ENCODE measurements at regions not wholly inside any gene's neighbourhood (a gene's known extent, or its start where the extent isn't known, plus 50 kb on each side); places are given as distances from the start of the nearest gene placed in this dataset.
"Not testable (repeated sequence)": the region's sequence is repeated elsewhere in the genome, so short reads cannot be mapped to it uniquely, and the experiment has no call there.

GRCh38 chr9:30356221-30356620 lies 2028.2 kb upstream of the ACO1 start:
- intact Hi-C loops (cut with DNase I): no loop called here
- no peaks in the 10 kb centered on the region for H3K9me3 ChIP-seq
- no peak overlapping the region for H3K4me3 ChIP-seq
- no peaks in the 10 kb centered on the region for H3K4me1 ChIP-seq
- H3K27ac ChIP-seq: no peak overlapping the region
- TF ChIP-seq CTCF (IDR thresholded peaks at IDR 0.05): no peak
- H3K27me3 ChIP-seq: no peaks in the 10 kb centered on the region
- H3K36me3 ChIP-seq: no peaks in the 10 kb centered on the region
- H3K9ac ChIP-seq (ENCODE audit: low read depth in 2 of 2, low read length in 2 of 2): no peak overlapping the region
- no peak for DNase-seq

GRCh38 chr9:30362373-30362772 lies 2022.1 kb upstream of the ACO1 start:
- DNase-seq: no peak
- H3K9ac ChIP-seq (ENCODE audit: low read depth in 2 of 2, low read length in 2 of 2): no peak overlapping the region
- H3K4me3 ChIP-seq: no peak overlapping the region
- no peak for TF ChIP-seq CTCF (IDR thresholded peaks at IDR 0.05)
- H3K27me3 ChIP-seq: no peaks in the 10 kb centered on the region
- no peak overlapping the region for H3K27ac ChIP-seq
- no peaks in the 10 kb centered on the region for H3K36me3 ChIP-seq
- H3K9me3 ChIP-seq: no peaks in the 10 kb centered on the region
- H3K4me1 ChIP-seq: no peaks in the 10 kb centered on the region
- intact Hi-C loops (cut with DNase I): no loop called here

- DNase-seq; intact Hi-C loops (cut with DNase I); H3K27ac ChIP-seq; H3K4me3 ChIP-seq; H3K36me3 ChIP-seq; H3K27me3 ChIP-seq; H3K9ac ChIP-seq (ENCODE audit: low read depth in 2 of 2, low read length in 2 of 2); H3K4me1 ChIP-seq; H3K9me3 ChIP-seq: not testable (repeated sequence)
Observed at GRCh38 chr9:30366140-30366539, 2018.3 kb upstream of the ACO1 start.

DNA sequence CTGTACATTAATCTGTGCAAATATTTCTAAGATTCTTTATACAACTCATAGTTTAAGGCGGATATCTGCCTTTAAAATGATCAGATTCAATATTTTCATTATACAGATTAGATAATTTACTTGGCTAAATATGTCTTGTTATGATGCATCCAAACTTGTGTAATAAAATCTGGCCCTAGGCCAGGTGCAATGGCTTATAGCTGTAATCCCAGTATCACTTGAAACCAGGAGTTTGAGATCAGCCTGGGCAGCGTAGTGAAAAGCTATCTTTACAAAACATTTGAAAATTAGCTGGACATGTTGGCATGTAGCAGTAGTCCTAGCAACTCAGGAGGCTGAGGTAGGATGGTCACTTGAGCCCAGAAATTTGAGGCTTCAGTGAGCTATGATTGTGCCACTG lies 2002.2 kb upstream of the ACO1 start:
- no peak for DNase-seq
- Histone ChIP-seq H3K4me1 (no peaks in the 10 kb centered on the region), H3K27me3 (no peaks in the 10 kb centered on the region), H3K4me3 (no peak overlapping the region), H3K9ac (ENCODE audit: low read depth in 2 of 2, low read length in 2 of 2) (no peak overlapping the region), H3K9me3 (no peaks in the 10 kb centered on the region), H3K27ac (no peak overlapping the region), H3K36me3 (no peaks in the 10 kb centered on the region)
- TF ChIP-seq CTCF (IDR thresholded peaks at IDR 0.05): no peak
- intact Hi-C loops (cut with DNase I): no loop called here

- DNase-seq: no peak
- H3K4me1 ChIP-seq: no peaks in the 10 kb centered on the region
- no peak overlapping the region for H3K4me3 ChIP-seq
- no peak overlapping the region for H3K9ac ChIP-seq (ENCODE audit: low read depth in 2 of 2, low read length in 2 of 2)
- H3K9me3 ChIP-seq: no peaks in the 10 kb centered on the region
- no peaks in the 10 kb centered on the region for H3K27me3 ChIP-seq
- intact Hi-C loops (cut with DNase I): no loop called here
- no peak for TF ChIP-seq CTCF (IDR thresholded peaks at IDR 0.05)
- no peaks in the 10 kb centered on the region for H3K36me3 ChIP-seq
- H3K27ac ChIP-seq: no peak overlapping the region
Observed at GRCh38 chr9:30410273-30410672, 1974.2 kb upstream of the ACO1 start.

DNA sequence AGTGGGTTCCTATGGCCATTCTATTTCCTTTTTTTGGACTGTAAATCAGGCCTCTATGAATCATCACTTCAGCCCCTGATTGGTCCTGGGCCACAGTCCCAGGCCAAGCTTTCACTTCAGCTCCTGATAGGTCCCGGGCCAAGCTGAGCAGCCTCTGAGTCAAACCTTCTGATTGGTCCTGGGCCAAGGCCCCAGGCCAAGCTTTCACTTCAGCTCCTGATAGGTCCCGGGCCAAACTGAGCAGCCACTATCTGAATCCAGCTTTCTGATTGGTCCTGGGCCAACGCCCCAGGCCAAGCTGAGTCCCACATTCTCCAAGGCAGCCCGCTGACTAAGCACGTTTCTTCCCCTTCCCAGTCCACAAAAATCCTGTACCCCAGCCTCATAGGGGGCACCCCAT lies 1972.9 kb upstream of the ACO1 start:
- H3K4me1 ChIP-seq: no peaks in the 10 kb centered on the region
- H3K36me3 ChIP-seq: no peaks in the 10 kb centered on the region
- DNase-seq: no peak
- no peaks in the 10 kb centered on the region for H3K27me3 ChIP-seq
- no peak overlapping the region for H3K4me3 ChIP-seq
- no peak for TF ChIP-seq CTCF (IDR thresholded peaks at IDR 0.05)
- H3K9me3 ChIP-seq: no peaks in the 10 kb centered on the region
- no peak overlapping the region for H3K9ac ChIP-seq (ENCODE audit: low read depth in 2 of 2, low read length in 2 of 2)
- intact Hi-C loops (cut with DNase I): no loop called here
- H3K27ac ChIP-seq: no peak overlapping the region
